ENCODE measurements at regions not wholly inside any gene's neighbourhood (a gene's known extent, or its start where the extent isn't known, plus 50 kb on each side); places are given as distances from the start of the nearest gene placed in this dataset.

DNA sequence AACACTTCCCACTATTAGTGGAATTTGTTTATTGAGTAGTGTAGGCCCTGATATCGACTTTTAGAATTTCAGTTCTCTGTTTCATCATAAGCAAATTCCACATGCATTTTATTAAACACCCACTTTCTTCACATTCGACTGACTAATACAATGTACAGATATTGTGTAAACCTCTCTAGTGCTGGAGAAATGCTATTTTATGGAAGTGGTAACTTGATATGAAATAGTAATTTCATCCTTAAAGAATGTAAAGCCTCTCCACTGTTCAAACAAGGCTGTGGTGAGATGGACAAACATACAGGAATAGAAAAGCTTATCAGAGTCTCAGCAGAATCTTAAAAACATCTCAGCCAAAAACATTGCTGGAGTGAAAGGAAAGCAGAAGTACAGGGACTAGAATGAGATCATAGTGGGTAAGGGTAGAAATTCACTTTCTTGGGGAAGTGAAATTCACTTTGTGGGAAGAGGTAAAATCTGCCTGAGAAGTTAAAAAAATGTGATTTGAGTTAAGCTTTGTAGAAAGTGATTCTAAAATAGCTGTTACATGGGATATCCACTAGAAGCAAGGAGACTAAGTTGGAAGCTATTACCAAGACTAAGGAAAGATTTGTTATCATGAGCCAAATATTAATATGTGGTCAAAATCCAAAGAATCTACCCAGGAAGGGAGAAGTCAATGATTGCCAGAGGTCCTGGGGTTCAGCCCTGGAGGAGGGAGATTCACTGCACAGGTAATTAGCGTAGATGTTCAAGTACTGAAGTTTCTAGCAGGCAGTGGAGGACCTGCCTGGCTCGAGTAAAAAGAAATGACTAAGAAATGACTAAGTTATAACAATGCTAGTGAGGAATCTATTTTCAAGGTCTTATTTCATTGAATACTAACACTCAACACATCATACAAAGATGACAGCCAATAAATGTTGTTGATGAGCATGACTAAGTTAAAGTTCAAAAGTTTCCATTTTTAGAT, 398.3 kb upstream of the FAM47C start:
- Histone ChIP-seq H3K36me3 (no peaks in the 10 kb centered on the region), H3K4me3 (no peak overlapping the region), H4K20me1 (ENCODE audit: low read depth) (no peaks in the 10 kb centered on the region), H2AFZ (replicated peaks) (no peak overlapping the region), H3K27me3 (no peaks in the 10 kb centered on the region), H3F3A (ENCODE audit: low read depth) (no peaks in the 10 kb centered on the region), H3K4me1 (no peaks in the 10 kb centered on the region), H3K79me2 (ENCODE audit: low read depth) (no peaks in the 10 kb centered on the region), H3K9me3 (ENCODE audit: low read depth) (no peaks in the 10 kb centered on the region), H3K4me2 (no peak overlapping the region), H3K27ac (no peak overlapping the region), H3K9ac (no peak overlapping the region)
- peaks cover 4% of the 10 kb centered on the region for H3K9me3 Mint-ChIP-seq
- H3K4me3 Mint-ChIP-seq, result no peak overlapping the region
- H3K27ac Mint-ChIP-seq, result no peak overlapping the region
- no peaks in the 10 kb centered on the region for H3K27me3 Mint-ChIP-seq (ENCODE audit: insufficient read depth, low read depth)
- no peaks in the 10 kb centered on the region for H3K4me1 Mint-ChIP-seq
- H3K36me3 Mint-ChIP-seq, result no peaks in the 10 kb centered on the region
- TF ChIP-seq CTCF (IDR thresholded peaks at IDR 0.05) (no peak), EZH2phosphoT487 (IDR thresholded peaks at IDR 0.05) (no peak), EZH2 (IDR thresholded peaks at IDR 0.05) (no peak)
- no peak for DNase-seq (ENCODE audit: low spot score)

DNA sequence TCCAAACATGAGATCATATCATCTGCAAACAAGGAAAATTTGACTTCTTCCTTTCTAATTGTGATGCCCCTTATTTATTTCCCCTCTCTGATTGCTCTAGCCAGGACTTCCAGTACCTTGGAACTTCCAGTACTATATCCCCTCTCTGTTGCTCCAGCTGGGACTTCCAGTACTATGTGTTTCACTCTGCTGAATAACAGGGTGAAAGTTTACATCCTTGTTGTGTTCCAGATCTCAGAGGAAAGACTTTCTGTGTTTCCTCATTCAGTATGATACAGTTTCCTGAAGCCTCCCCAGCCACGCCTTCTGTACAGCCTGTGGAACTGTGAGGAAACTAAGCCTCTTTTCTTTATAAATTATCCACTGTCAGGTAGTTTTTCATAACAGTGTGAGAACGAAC, 381.3 kb upstream of the FAM47C start:
- no peaks in the 10 kb centered on the region for H3K9me3 Mint-ChIP-seq

DNA sequence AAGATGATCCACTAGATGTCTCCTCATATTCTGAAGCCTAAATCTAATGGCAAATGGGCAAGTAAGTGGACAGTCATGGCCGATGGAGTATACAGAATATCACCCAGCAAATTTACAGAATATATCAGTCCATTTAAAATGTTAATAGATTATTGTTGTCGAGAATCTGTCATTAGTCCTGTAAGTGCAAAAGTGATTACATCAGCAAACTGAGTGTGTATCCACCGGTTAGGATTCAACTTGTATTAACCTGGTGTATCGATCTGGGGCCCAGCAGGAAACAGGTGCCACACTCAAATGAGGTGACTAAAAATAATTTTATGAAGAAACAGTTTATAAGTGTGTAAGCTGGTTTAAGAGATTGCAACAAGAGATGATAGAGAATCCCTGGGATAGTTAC, 367.9 kb upstream of the FAM47C start:
- no peaks in the 10 kb centered on the region for H3K27me3 Mint-ChIP-seq (ENCODE audit: insufficient read depth, low read depth)
- TF ChIP-seq EZH2 (IDR thresholded peaks at IDR 0.05) (no peak), CTCF (IDR thresholded peaks at IDR 0.05) (no peak), EZH2phosphoT487 (IDR thresholded peaks at IDR 0.05) (no peak)
- Histone ChIP-seq H3K36me3 (no peaks in the 10 kb centered on the region), H3K9ac (no peak overlapping the region), H2AFZ (replicated peaks) (no peak overlapping the region), H4K20me1 (ENCODE audit: low read depth) (no peaks in the 10 kb centered on the region), H3F3A (ENCODE audit: low read depth) (no peaks in the 10 kb centered on the region), H3K9me3 (ENCODE audit: low read depth) (peaks cover 2% of the 10 kb centered on the region), H3K4me3 (no peak overlapping the region), H3K4me1 (no peaks in the 10 kb centered on the region), H3K79me2 (ENCODE audit: low read depth) (no peaks in the 10 kb centered on the region), H3K27me3 (no peaks in the 10 kb centered on the region), H3K4me2 (no peak overlapping the region), H3K27ac (no peak overlapping the region)
- DNase-seq (ENCODE audit: low spot score), result no peak
- no peaks in the 10 kb centered on the region for H3K4me1 Mint-ChIP-seq
- H3K36me3 Mint-ChIP-seq, result no peaks in the 10 kb centered on the region
- no peak overlapping the region for H3K27ac Mint-ChIP-seq
- H3K4me3 Mint-ChIP-seq, result no peak overlapping the region
- no peaks in the 10 kb centered on the region for H3K9me3 Mint-ChIP-seq

More for the DNA sequence above, 381.3 kb upstream of the FAM47C start:
- Histone ChIP-seq H3K79me2 (ENCODE audit: low read depth) (no peaks in the 10 kb centered on the region), H4K20me1 (ENCODE audit: low read depth) (no peaks in the 10 kb centered on the region), H3K9me3 (ENCODE audit: low read depth) (peaks cover 7% of the 10 kb centered on the region), H3F3A (ENCODE audit: low read depth) (no peaks in the 10 kb centered on the region), H3K27ac (no peak overlapping the region), H3K27me3 (no peaks in the 10 kb centered on the region), H2AFZ (replicated peaks) (no peak overlapping the region), H3K36me3 (no peaks in the 10 kb centered on the region), H3K4me1 (no peaks in the 10 kb centered on the region), H3K4me2 (no peak overlapping the region), H3K9ac (no peak overlapping the region), H3K4me3 (no peak overlapping the region)
- Mint-ChIP-seq H3K36me3 (no peaks in the 10 kb centered on the region), H3K27me3 (ENCODE audit: insufficient read depth, low read depth) (no peaks in the 10 kb centered on the region), H3K4me1 (no peaks in the 10 kb centered on the region), H3K4me3 (no peak overlapping the region), H3K27ac (no peak overlapping the region)
- TF ChIP-seq EZH2 (IDR thresholded peaks at IDR 0.05) (no peak), EZH2phosphoT487 (IDR thresholded peaks at IDR 0.05) (no peak), CTCF (IDR thresholded peaks at IDR 0.05) (no peak)
- no peak for DNase-seq (ENCODE audit: low spot score)

Measured in neural progenitor cell (in vitro differentiated cells).